Esophagus (tissue), 2 donors: ENCODE measurements at regions not wholly inside any gene's neighbourhood (a gene's known extent, or its start where the extent isn't known, plus 50 kb on each side); places are given as distances from the start of the nearest gene placed in this dataset.

Experiments used
- H3K27ac ChIP-seq, 2 donors: one replicate each; pipeline ENCODE4 v1.5.1; 2013; ENCODE audit warnings: low read depth in 2 of 2, mild to moderate bottlenecking in 2 of 2, inconsistent platforms in 1 of 2, low read length in 1 of 2, moderate library complexity in 1 of 2
- H3K27me3 ChIP-seq, 2 donors: one replicate each; pipeline ENCODE4 v1.6.1; 2013; ENCODE audit warnings: low read length in 2 of 2, control low read depth in 1 of 2, mild to moderate bottlenecking in 1 of 2; ENCODE audit not compliant: insufficient read depth in 2 of 2, control insufficient read depth in 1 of 2
- H3K36me3 ChIP-seq, 2 donors: one replicate each; pipeline ENCODE4 v1.6.1; 2013; ENCODE audit warnings: low read length in 1 of 2; ENCODE audit not compliant: control insufficient read depth in 2 of 2, insufficient read depth in 2 of 2
- H3K4me1 ChIP-seq, 2 donors: one replicate each; pipeline ENCODE4 v1.6.1; 2013; ENCODE audit warnings: low read length in 1 of 2; ENCODE audit not compliant: control insufficient read depth in 2 of 2, insufficient read depth in 2 of 2
- H3K4me3 ChIP-seq, 2 donors: one replicate each; pipeline ENCODE4 v1.5.1; 2013; ENCODE audit warnings: low read length in 2 of 2, mild to moderate bottlenecking in 2 of 2, low read depth in 1 of 2, moderate library complexity in 1 of 2
- H3K9me3 ChIP-seq, 2 donors: one replicate each; pipeline ENCODE4 v1.6.1; 2013; ENCODE audit warnings: mild to moderate bottlenecking in 2 of 2, low read depth in 1 of 2, low read length in 1 of 2, moderate library complexity in 1 of 2; ENCODE audit not compliant: control insufficient read depth in 2 of 2, insufficient read depth in 1 of 2
- WGBS, 2 donors: extraction: QIAGEN DNeasy Blood & Tissue Kit; methylation state at CpG; one replicate each; pipeline ENCODE4 v1.1.7; 2013; 5-methylcytosine and 5-hydroxymethylcytosine counted together
- donor health status: healthy with polysubstance abuse.
- donor health status: Bipolar disorder and iron deficiency.

DNA sequence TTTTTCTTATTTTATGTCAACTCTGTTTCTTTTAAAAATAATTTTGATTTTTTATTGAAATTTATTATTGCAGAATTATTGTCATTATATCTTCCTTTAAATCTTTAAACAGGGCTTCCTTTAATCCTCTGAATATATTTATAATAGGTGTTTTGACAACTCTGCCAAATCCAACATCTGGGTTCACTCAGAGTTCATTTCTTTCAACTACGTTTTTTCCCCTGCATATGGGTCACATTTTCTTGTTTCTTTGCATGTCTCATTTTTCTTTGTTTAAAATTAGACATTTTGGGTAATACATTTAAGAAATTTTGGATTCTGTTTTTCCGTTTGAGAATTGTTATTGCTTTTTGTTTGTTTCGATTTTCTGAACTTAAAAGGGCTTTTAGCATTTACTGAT is 655.1 kb upstream of the CITED2 start:
- no peak overlapping the region for H3K4me3 ChIP-seq
- no peak overlapping the region for H3K27ac ChIP-seq
- no peaks in the 10 kb centered on the region for H3K27me3 ChIP-seq
- H3K36me3 ChIP-seq, result no peaks in the 10 kb centered on the region
- no peaks in the 10 kb centered on the region for H3K4me1 ChIP-seq
- no peaks in the 10 kb centered on the region for H3K9me3 ChIP-seq
- 65 to 70% methylated on average over 3 of the region's 3 CpGs for WGBS, 2 donors

DNA sequence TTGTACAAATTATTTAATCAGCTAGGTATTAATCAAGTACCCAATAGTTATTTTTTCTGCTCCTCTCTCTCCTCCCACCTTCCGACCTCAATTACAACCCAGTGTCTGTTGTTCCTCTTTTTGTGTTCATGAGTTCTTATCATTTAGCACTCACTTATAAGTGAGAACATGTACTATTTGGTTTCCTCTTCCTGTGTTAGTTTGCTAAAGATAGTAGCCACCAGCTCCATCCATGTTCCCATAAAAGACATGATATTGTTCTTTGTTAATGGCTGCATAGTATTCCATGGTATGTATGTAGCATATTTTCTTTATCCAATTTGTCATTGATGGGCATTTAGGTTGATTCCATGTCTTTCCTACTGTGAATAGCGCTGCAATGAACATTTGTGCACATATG is 652.8 kb upstream of the CITED2 start:
- no peaks in the 10 kb centered on the region for H3K36me3 ChIP-seq
- no peak overlapping the region for H3K27ac ChIP-seq
- H3K9me3 ChIP-seq, result no peaks in the 10 kb centered on the region
- H3K27me3 ChIP-seq, result no peaks in the 10 kb centered on the region
- 88 to 90% methylated on average over 2 of the region's 2 CpGs for WGBS, 2 donors
- no peaks in the 10 kb centered on the region for H3K4me1 ChIP-seq
- H3K4me3 ChIP-seq, result no peak overlapping the region

GRCh38 chr6:140026546-140026945 is 652.1 kb upstream of the CITED2 start:
- no peaks in the 10 kb centered on the region for H3K27me3 ChIP-seq
- H3K4me3 ChIP-seq, result no peak overlapping the region
- no peaks in the 10 kb centered on the region for H3K36me3 ChIP-seq
- H3K27ac ChIP-seq, result no peak overlapping the region
- H3K9me3 ChIP-seq, result no peaks in the 10 kb centered on the region
- H3K4me1 ChIP-seq, result no peaks in the 10 kb centered on the region

GRCh38 chr6:140025171-140025570 is 650.7 kb upstream of the CITED2 start:
- no peaks in the 10 kb centered on the region for H3K36me3 ChIP-seq
- peaks cover 0 to 4% of the 10 kb centered on the region in 2 donors for H3K9me3 ChIP-seq
- no peak overlapping the region for H3K27ac ChIP-seq
- H3K4me1 ChIP-seq, result no peaks in the 10 kb centered on the region
- 93 to 95% methylated on average over 1 of the region's 1 CpG for WGBS, 2 donors
- H3K27me3 ChIP-seq, result no peaks in the 10 kb centered on the region
- no peak overlapping the region for H3K4me3 ChIP-seq

DNA sequence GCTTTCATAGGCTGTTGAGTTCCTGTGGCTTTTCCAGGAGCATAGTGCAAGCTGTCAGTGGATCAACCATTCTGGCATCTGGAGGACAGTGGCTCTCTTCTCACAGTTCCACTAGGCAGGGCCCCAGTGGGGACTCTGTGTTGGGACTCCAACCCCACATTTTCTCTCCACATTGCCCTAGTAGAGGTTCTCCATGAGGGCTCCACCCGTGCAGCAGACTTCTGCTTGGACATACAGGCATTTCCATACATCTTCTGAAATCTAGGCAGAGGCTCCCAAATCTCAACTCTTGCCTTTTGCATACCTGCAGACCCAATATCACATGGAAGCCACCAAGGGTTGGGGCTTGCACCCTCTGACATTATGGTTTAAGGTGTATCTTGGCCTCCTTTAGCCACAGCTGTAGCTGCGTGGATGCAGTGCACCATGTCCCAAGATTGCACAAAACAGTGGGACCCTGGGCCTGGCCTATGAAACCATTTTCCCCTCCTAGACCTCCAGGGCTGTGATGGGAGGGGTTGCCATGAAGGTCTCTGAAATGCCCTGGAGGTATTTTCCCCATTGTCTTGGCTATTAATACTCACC is 645.9 kb upstream of the CITED2 start:
- no peaks in the 10 kb centered on the region for H3K27me3 ChIP-seq
- H3K36me3 ChIP-seq, result no peaks in the 10 kb centered on the region
- H3K4me1 ChIP-seq, result no peaks in the 10 kb centered on the region
- H3K27ac ChIP-seq, result no peak overlapping the region
- H3K4me3 ChIP-seq, result no peak overlapping the region
- H3K9me3 ChIP-seq, result peaks cover 2 to 7% of the 10 kb centered on the region in 2 donors
- 82 to 90% methylated on average over 2 of the region's 2 CpGs for WGBS, 2 donors

- Histone ChIP-seq H3K36me3 (no peaks in the 10 kb centered on the region), H3K9me3 (peaks cover 2 to 7% of the 10 kb centered on the region in 2 donors), H3K27me3 (no peaks in the 10 kb centered on the region), H3K27ac (no peak overlapping the region), H3K4me1 (no peaks in the 10 kb centered on the region), H3K4me3 (no peak overlapping the region)
- WGBS, 2 donors, result 71 to 87% methylated on average over 1 of the region's 1 CpG
Observed at GRCh38 chr6:140018588-140018987, 644.1 kb upstream of the CITED2 start.

DNA sequence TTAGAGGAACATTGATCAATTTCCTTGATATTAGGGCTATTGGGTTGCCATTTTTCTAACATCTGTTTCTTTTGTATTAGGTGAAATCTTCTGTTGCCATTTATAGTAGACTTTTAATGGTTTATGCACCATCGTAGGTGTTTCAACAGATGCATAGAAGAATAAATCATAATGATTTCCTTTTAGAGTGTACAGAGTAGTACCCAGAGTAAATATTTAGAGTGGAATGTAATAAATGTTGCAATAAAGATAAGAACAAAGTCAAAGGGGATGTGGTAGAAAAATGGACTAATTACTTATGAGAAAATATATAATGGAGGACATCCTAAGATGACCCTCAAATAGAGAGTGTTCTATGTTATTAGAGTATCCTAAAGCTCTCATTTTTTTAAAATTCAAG is 643.0 kb upstream of the CITED2 start:
- H3K4me3 ChIP-seq, result no peak overlapping the region
- 53 to 74% methylated on average over 1 of the region's 1 CpG for WGBS, 2 donors
- no peaks in the 10 kb centered on the region for H3K27me3 ChIP-seq
- no peak overlapping the region for H3K27ac ChIP-seq
- H3K4me1 ChIP-seq, result no peaks in the 10 kb centered on the region
- H3K36me3 ChIP-seq, result no peaks in the 10 kb centered on the region
- H3K9me3 ChIP-seq, result peaks cover 2 to 7% of the 10 kb centered on the region in 2 donors

- Histone ChIP-seq H3K4me3 (no peak overlapping the region), H3K27me3 (no peaks in the 10 kb centered on the region), H3K36me3 (no peaks in the 10 kb centered on the region), H3K27ac (no peak overlapping the region), H3K9me3 (no peaks in the 10 kb centered on the region), H3K4me1 (no peaks in the 10 kb centered on the region)
- 47 to 60% methylated on average over 1 of the region's 1 CpG for WGBS, 2 donors
Observed at GRCh38 chr6:140012150-140012549, 637.7 kb upstream of the CITED2 start.

GRCh38 chr6:140011537-140011936 is 637.1 kb upstream of the CITED2 start:
- Histone ChIP-seq H3K27ac (no peak overlapping the region), H3K4me1 (no peaks in the 10 kb centered on the region), H3K4me3 (no peak overlapping the region), H3K36me3 (no peaks in the 10 kb centered on the region), H3K27me3 (no peaks in the 10 kb centered on the region), H3K9me3 (no peaks in the 10 kb centered on the region)
- WGBS, 2 donors, result 66 to 80% methylated on average over 4 of the region's 4 CpGs

GRCh38 chr6:140009286-140009685 is 634.8 kb upstream of the CITED2 start:
- no peak overlapping the region for H3K27ac ChIP-seq
- no peaks in the 10 kb centered on the region for H3K36me3 ChIP-seq
- H3K4me1 ChIP-seq, result no peaks in the 10 kb centered on the region
- H3K4me3 ChIP-seq, result no peak overlapping the region
- no peaks in the 10 kb centered on the region for H3K9me3 ChIP-seq
- H3K27me3 ChIP-seq, result no peaks in the 10 kb centered on the region
- 81 to 88% methylated on average over 3 of the region's 3 CpGs for WGBS, 2 donors
